Right cardiac atrium (tissue), 5 donors: ENCODE measurements at regions not wholly inside any gene's neighbourhood (a gene's known extent, or its start where the extent isn't known, plus 50 kb on each side); places are given as distances from the start of the nearest gene placed in this dataset.
"Not testable (repeated sequence)": the region's sequence is repeated elsewhere in the genome, so short reads cannot be mapped to it uniquely, and the experiment has no call there.

Source experiments
- ATAC-seq, 2 donors: fragments of 200-7000 bp; cut with Tn5 transposase; one replicate each; pipeline versions ENCODE4 v1.8.0 to v1.9.1; 2020; ENCODE audit warnings: moderate library complexity in 2 of 2, mild to moderate bottlenecking in 1 of 2
- DNase-seq, 3 donors: peaks; one replicate each; pipeline ENCODE4 v3.0.0-alpha.2; 2020
- H3K27ac ChIP-seq: one replicate; pipeline ENCODE4 v1.5.1; 2013; ENCODE audit warnings: mild to moderate bottlenecking, low read length, control low read depth, moderate library complexity
- H3K27me3 ChIP-seq: one replicate; pipeline ENCODE4 v1.6.1; 2013; ENCODE audit not compliant: control insufficient read depth, insufficient read depth
- H3K4me1 ChIP-seq: one replicate; pipeline ENCODE4 v1.6.1; 2013; ENCODE audit warnings: low read length; ENCODE audit not compliant: control insufficient read depth, insufficient read depth
- H3K4me3 ChIP-seq: one replicate; pipeline ENCODE4 v1.5.1; 2013; ENCODE audit warnings: low read length, control low read depth
- H3K9me3 ChIP-seq: one replicate; pipeline ENCODE4 v1.6.1; 2013; ENCODE audit warnings: low read length; ENCODE audit not compliant: control insufficient read depth
- WGBS: extraction: QIAGEN DNeasy Blood & Tissue Kit; methylation state at CpG from one replicate; pipeline ENCODE4 v1.1.7; 2013; 5-methylcytosine and 5-hydroxymethylcytosine counted together
- intact Hi-C, 4 donors: fragments of 100-400 bp; cut with DNase I; formaldehyde crosslinking; loops; one replicate each; pipeline versions ENCODE4 v1.11.0 to v1.14.0; 2022 to 2023
- donor health status: healthy with polysubstance abuse.
- donor health status: DM: no; HTN: yes; CAD: no.
- donor health status: DM: no; HTN: no; CAD: no.
- donor health status: DM: no; HTN: yes; CAD: no; lungs with severe emphysema.
- donor health status: DM: yes; HTN: yes; CAD: no.

DNA sequence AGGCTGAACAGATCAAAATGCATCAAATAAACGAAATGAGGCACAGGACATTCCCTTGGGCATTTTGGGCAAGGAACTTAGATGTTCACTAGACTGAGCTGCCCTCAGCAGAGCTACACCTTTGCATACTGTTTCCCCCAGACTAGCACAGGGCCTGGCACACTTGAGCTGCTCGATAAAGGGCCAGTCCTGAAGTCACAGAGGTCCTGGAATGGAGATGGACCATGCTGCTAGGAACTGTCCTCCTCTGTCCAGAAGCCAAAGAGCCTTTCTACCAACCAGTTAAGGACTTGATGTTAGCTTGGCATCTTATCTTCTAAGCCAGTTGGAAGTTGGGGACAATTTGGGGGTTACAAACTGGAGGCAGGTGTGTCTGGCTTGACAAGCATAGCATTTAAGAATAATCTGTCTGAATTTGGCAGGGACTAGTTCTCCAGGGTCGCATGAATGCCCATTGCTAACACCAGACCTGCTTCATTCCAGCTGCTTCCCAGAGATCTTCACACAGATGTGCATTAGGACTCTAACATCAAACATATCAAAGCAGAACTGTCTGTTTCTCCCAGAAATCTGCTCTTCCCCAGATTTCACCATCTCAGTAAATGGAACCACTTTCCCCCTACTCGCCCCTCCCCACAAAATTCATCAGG is 152.2 kb upstream of the PDE1C start:
- DNase-seq (no peak), ATAC-seq (no peak)
- H3K9me3 ChIP-seq = no peaks in the 10 kb centered on the region
- 71% methylated on average over 4 of the region's 4 CpGs for WGBS
- intact Hi-C loops = no loop called here
- H3K4me3 ChIP-seq = no peak overlapping the region
- H3K27ac ChIP-seq = no peak overlapping the region
- no peaks in the 10 kb centered on the region for H3K27me3 ChIP-seq
- peaks cover under 1% of the 10 kb centered on the region for H3K4me1 ChIP-seq

DNA sequence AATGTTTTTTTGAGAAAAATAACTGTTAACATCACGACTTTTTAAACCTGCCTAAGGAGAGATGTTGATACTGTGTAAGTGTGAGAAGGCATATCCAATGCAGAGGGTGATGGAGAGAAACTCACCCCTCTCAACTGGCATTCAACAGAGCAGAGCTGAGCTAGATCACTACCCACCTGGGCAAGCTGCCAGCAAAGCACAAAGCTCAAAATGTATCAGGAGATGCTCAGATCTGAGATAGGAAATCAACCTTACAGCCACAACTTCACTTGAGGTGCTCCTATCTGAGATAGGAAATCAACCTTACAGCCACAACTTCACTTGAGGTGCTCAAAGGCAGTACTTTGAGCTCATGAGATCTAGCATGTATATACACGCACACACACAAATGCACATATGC is 151.5 kb upstream of the PDE1C start:
- Histone ChIP-seq H3K27ac (no peak overlapping the region), H3K4me3 (no peak overlapping the region), H3K27me3 (no peaks in the 10 kb centered on the region), H3K4me1 (peaks cover 3% of the 10 kb centered on the region), H3K9me3 (no peaks in the 10 kb centered on the region)
- DNase-seq = no peak
- WGBS = 79% methylated on average over 2 of the region's 2 CpGs
- no peak for ATAC-seq
- intact Hi-C loops = no loop called here

DNA sequence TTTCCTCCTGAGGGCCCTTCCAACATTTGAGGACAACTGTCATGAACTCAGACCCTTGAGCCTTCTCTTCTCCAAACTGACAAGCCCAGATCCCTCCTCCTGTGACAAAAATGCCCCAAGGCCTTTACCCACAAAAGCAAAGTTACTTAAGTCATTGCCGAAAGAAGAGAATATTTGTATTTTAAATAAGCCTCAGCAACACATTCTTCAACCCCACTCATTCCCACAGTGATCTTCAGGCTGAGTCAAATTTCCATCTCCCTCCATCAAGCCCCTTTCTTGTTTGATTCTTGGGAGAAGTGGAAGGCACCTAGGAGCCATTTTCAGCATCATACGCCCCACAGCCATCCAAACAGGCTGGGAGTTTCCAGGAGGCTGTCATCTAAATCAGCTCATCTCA is 150.8 kb upstream of the PDE1C start:
- H3K27me3 ChIP-seq = no peaks in the 10 kb centered on the region
- intact Hi-C loops = no loop called here
- H3K4me3 ChIP-seq = no peak overlapping the region
- DNase-seq = no peak
- no peak overlapping the region for H3K27ac ChIP-seq
- H3K4me1 ChIP-seq = peaks cover 3% of the 10 kb centered on the region
- no peak for ATAC-seq
- H3K9me3 ChIP-seq = no peaks in the 10 kb centered on the region
- WGBS = 93% methylated on average over 2 of the region's 2 CpGs

DNA sequence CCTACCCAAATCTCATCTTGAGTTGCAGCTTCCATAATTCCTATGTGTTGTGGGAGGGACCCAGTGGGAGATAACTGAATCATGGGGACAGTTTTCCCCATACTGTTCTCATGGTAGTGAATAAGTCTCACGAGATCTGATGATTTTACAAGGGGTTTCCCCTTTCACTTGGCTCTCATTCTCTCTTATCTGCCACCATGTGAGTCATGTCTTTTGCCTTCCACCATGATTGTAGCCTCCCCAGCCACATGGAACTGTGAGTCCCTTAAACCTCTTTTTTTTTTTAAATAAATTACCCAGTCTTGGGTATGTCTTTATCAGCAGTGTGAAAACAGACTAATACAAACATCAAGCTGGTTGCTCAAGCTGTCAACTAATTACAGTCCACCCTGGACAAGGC is 149.6 kb upstream of the PDE1C start:
- 40% methylated on average over 1 of the region's 1 CpG for WGBS
- H3K27ac ChIP-seq, H3K4me3 ChIP-seq, H3K27me3 ChIP-seq, H3K4me1 ChIP-seq, DNase-seq, H3K9me3 ChIP-seq: not testable (repeated sequence)
- ATAC-seq = peak; percentile 40 to 48
- intact Hi-C loops = loop anchor here in 2 of 4 donors (10.0 kb wide), 3 partner anchors 75 to 255 kb away; no protein-coding TSS in a partner anchor

DNA sequence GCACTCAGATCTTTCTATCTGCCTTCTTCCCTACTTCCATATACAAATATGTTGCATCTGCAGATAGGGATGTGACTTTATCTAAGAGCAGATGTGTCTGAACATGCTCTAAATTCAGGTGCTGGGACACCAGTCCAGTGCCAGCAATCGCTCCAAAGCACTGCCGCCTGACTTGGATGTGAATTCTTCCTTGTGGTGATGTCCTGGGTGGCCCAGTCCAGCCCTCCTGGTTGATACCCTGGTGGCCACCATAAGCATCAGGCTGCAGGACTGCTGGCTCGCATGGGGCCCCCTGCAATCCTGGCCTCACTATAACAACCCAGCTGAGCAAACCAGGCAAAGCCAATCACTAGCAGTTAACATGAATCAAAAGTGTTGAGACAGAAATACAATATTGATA is 149.2 kb upstream of the PDE1C start:
- no peak overlapping the region for H3K4me3 ChIP-seq
- intact Hi-C loops = loop anchor here in 2 of 4 donors (10.0 kb wide), 3 partner anchors 75 to 255 kb away; no protein-coding TSS in a partner anchor
- no peak for ATAC-seq
- H3K27me3 ChIP-seq = no peaks in the 10 kb centered on the region
- no peak for DNase-seq
- no peak overlapping the region for H3K27ac ChIP-seq
- H3K9me3 ChIP-seq = no peaks in the 10 kb centered on the region
- peaks cover 3% of the 10 kb centered on the region for H3K4me1 ChIP-seq
- 92% methylated on average over 3 of the region's 3 CpGs for WGBS

DNA sequence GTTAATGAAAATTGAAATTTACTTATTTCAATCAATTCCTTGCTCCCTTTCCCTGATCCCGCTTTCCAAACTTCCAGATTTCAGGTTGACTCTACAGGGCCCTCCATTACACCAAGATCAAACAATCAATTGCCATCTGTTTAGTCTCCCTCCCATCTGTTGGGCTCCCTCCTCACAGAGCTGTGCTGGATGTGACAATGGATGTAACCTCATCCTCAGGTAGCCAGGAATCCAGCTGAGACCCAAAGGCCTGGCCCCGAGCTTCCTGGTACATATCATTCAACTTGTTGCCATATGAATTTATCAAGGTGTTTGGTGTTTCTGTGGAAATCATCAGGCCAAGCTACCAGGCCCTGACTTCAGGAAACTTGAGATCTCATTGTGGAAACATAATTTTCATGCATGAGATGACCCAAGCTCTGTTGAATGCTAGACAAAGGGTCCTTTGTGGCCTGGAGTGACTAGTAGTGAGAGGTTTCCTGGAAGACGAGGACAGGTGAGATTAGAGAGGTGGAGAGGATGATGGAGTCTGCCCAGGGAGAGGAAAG is 148.6 kb upstream of the PDE1C start:
- Histone ChIP-seq H3K27me3 (no peaks in the 10 kb centered on the region), H3K27ac (no peak overlapping the region), H3K4me3 (no peak overlapping the region), H3K4me1 (peaks cover 3% of the 10 kb centered on the region), H3K9me3 (no peaks in the 10 kb centered on the region)
- ATAC-seq (no peak), DNase-seq (no peak)
- WGBS = 54% methylated on average over 3 of the region's 3 CpGs
- intact Hi-C loops = loop anchor here in 2 of 4 donors (10.0 kb wide), 3 partner anchors 76 to 256 kb away; no protein-coding TSS in a partner anchor

DNA sequence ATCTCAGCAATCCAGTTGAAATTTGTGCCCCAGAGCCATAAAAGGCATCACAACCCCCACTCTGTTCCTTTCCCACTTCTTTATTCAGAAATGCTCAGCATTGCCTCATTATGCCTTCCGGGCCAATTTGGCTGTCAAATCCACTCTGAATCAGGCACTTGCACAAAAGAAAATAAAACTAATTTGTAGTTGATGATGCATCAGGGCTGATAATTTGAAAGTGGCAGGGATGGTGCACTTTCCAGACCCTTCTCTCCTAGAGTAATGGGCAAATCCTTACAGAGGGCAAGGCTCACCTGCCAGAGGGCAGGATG is 147.9 kb upstream of the PDE1C start:
- intact Hi-C loops = loop anchor here in 2 of 4 donors (10.0 kb wide), 3 partner anchors 77 to 257 kb away; no protein-coding TSS in a partner anchor
- Histone ChIP-seq H3K4me3 (no peak overlapping the region), H3K9me3 (no peaks in the 10 kb centered on the region), H3K4me1 (peaks cover 3% of the 10 kb centered on the region), H3K27ac (no peak overlapping the region), H3K27me3 (no peaks in the 10 kb centered on the region)
- DNase-seq (peak in 2 of 3 donors; percentile 26 to 63), ATAC-seq (peak; percentile 73 to 85)
- 58% methylated on average over 1 of the region's 1 CpG for WGBS

DNA sequence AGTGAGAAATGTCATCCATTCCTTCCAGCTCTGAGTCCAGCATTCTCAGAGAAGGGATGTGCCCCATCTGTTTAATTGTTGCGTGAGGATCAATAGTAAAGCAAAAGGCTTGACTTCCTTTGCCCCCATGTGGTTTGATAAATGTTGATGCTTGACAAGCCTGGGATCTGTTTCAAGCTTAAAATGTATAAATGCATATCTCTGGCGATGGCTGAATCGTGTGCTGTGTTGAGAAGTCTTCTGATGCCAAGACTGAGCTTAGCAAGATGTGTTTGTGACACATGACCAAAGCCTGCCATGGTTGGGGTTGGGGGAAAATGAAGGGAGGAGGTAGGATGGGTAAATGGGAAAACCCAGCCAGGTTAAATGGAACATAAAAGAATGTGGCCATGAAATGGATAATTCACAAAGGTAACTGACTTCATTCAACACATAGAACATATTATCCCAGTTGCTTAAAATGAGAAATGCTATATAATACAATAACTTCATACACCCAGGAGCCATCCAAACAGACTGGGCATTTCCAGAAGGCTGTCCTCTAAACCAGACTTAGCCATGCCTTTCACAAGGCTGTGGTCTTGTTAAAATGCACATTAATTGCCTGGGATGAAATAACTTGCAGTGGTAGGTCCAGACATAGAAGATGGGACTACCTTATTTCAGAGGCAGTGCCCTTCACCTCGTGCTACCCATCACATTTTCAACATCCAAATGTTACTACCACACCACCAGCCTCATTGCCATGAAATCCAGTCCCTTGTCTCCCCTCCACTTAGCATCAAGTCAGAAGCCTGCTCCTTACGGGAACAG is 147.3 kb upstream of the PDE1C start:
- Histone ChIP-seq H3K9me3 (no peaks in the 10 kb centered on the region), H3K27me3 (no peaks in the 10 kb centered on the region), H3K27ac (no peak overlapping the region), H3K4me1 (peaks cover 3% of the 10 kb centered on the region), H3K4me3 (no peak overlapping the region)
- intact Hi-C loops = loop anchor here in 2 of 4 donors (10.0 kb wide), 3 partner anchors 77 to 257 kb away; no protein-coding TSS in a partner anchor
- WGBS = 47% methylated on average over 5 of the region's 5 CpGs
- no peak for DNase-seq
- ATAC-seq = peak in 1 of 2 donors; percentile 5

DNA sequence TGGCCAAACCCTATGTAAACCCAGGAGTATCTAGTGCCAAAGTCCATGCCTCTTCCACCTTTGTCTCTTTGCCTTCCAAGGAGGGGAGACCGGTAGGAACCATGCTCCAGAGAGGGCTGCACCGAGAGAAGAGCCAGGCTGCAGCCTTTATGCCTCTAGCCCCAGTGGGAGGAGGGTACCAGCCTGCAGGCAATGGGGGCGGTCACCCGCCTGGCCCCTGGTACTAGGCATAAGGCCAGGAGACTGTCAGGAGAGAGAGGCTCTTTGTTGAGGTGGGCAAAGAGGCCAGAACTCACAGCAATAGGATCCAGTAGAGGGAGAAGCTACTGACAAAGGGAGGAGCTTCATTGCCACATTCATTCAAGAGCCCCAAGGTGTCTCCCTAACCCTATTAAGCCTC is 146.6 kb upstream of the PDE1C start:
- ATAC-seq = no peak
- intact Hi-C loops = loop anchor here in 2 of 4 donors (10.0 kb wide), 3 partner anchors 78 to 258 kb away; no protein-coding TSS in a partner anchor
- DNase-seq = no peak
- Histone ChIP-seq H3K27me3 (no peaks in the 10 kb centered on the region), H3K4me1 (peaks cover 3% of the 10 kb centered on the region), H3K4me3 (no peak overlapping the region), H3K9me3 (no peaks in the 10 kb centered on the region), H3K27ac (no peak overlapping the region)
- WGBS = 88% methylated on average over 4 of the region's 4 CpGs

DNA sequence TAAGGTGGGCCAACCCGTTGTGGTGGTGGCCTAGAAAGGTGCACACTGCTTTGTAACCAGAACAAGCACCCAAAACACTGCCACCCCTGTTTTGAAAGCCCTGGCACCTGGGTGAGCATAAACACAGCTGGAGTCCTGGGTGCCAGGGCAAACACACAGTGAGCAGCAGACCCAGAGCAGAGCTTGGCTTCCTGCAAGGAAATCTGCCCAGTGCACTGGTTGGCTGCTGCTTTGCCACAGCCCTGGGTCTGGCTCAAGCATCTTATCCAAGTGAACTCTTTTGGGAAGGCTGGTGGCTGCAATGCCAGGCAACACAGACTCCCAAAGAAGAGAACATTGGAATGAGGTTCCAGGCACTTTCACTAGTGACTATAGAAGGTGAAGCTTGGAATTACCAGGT is 145.5 kb upstream of the PDE1C start:
- intact Hi-C loops = loop anchor here in 2 of 4 donors (10.0 kb wide), 3 partner anchors 79 to 259 kb away; no protein-coding TSS in a partner anchor
- no peak for ATAC-seq

DNA sequence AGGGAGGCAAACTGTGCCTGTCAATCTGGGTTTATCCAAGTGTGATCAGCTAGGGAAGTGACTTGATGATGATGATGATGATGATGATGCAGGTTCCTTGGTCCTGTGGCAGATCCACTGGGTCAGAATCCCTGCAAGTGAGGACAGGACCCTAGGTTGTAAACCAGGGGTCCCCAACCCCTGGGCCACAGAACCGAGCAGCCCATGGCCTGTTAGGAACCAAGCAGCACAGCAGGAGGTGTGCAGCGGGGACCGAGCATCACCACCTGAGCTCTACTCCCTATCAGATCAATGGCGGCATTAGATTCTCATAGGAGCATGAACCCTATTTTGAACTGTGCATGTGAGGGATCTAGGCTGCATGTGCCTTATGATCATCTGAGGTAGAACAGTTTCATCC is 144.7 kb upstream of the PDE1C start:
- 82% methylated on average over 4 of the region's 4 CpGs for WGBS

More for the DNA sequence above, 145.5 kb upstream of the PDE1C start:
- H3K4me1 ChIP-seq = peaks cover 3% of the 10 kb centered on the region
- WGBS = 76% methylated on average over 1 of the region's 1 CpG
- no peak overlapping the region for H3K4me3 ChIP-seq
- no peak overlapping the region for H3K27ac ChIP-seq
- H3K9me3 ChIP-seq = no peaks in the 10 kb centered on the region
- no peaks in the 10 kb centered on the region for H3K27me3 ChIP-seq
- DNase-seq = no peak

More for the DNA sequence above, 144.7 kb upstream of the PDE1C start:
- intact Hi-C loops = loop anchor here (5.0 to 10.0 kb wide), 5 partner anchors 80 to 262 kb away; no protein-coding TSS in a partner anchor
- no peaks in the 10 kb centered on the region for H3K9me3 ChIP-seq
- H3K4me1 ChIP-seq = peaks cover 3% of the 10 kb centered on the region
- H3K4me3 ChIP-seq = no peak overlapping the region
- H3K27me3 ChIP-seq = no peaks in the 10 kb centered on the region
- no peak overlapping the region for H3K27ac ChIP-seq
- DNase-seq (no peak), ATAC-seq (no peak)
